Skeletal muscle tissue (tissue), 3 donors: ENCODE measurements at regions not wholly inside any gene's neighbourhood (a gene's known extent, or its start where the extent isn't known, plus 50 kb on each side); places are given as distances from the start of the nearest gene placed in this dataset.

ENCODE experiments used
- H3K27ac ChIP-seq: one replicate; pipeline ENCODE4 v1.7.0; 2013; ENCODE audit warnings: mild to moderate bottlenecking, low read depth, low read length, inconsistent platforms
- H3K27me3 ChIP-seq, 3 donors: one replicate each; pipeline ENCODE4 v1.7.0; 2013; ENCODE audit warnings: low read length in 3 of 3; ENCODE audit not compliant: control insufficient read depth in 3 of 3, insufficient read depth in 3 of 3
- H3K36me3 ChIP-seq, 3 donors: one replicate each; pipeline ENCODE4 v1.7.0; 2013; ENCODE audit warnings: low read length in 3 of 3; ENCODE audit not compliant: control insufficient read depth in 3 of 3, insufficient read depth in 3 of 3
- H3K4me1 ChIP-seq, 3 donors: one replicate each; pipeline ENCODE4 v1.7.0; 2013; ENCODE audit warnings: low read length in 3 of 3, mild to moderate bottlenecking in 3 of 3; ENCODE audit not compliant: control insufficient read depth in 3 of 3, insufficient read depth in 3 of 3
- H3K4me3 ChIP-seq, 3 donors: one replicate each; pipeline ENCODE4 v1.7.0; 2013; ENCODE audit warnings: low read length in 3 of 3
- H3K9ac ChIP-seq, 3 donors: one replicate each; pipeline ENCODE4 v1.7.0; 2013; ENCODE audit warnings: low read length in 3 of 3, mild to moderate bottlenecking in 3 of 3, moderate library complexity in 2 of 3, low read depth in 1 of 3
- H3K9me3 ChIP-seq, 3 donors: one replicate each; pipeline ENCODE4 v1.7.0; 2013; ENCODE audit warnings: low read length in 3 of 3; ENCODE audit not compliant: control insufficient read depth in 3 of 3
- donor health status: Osteomylitis.

DNA sequence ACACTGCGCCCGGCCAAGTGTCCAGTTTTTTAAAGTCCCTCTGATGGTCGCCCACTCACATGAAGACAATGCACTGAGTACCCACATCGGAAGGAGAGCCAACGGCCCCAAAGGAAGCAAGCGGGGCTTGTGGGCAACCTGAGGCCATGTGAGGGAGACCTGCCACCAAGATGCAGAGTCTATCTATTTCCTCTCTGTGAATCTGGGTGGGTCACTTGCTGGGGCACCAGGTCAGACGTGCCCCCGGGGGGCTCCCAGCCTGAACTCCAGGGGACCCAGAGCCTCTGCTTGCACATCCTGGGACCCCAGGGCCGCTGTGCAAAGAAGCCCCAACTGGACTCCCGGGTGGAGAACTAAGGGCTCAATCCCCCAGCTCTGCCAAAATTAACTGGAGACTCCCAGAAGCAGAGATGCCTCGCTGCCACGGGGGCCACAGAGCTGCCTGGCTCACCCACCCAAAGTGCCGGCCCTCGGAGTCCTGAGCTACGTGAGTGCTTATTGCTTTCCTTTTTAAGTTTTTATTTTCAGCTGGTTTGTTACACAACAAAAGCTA lies 106.4 kb downstream of the BRD1 start:
- H3K4me1 ChIP-seq, result no peaks in the 10 kb centered on the region
- no peaks in the 10 kb centered on the region for H3K9me3 ChIP-seq
- H3K27ac ChIP-seq, result no peak overlapping the region
- no peaks in the 10 kb centered on the region for H3K36me3 ChIP-seq
- H3K9ac ChIP-seq, result no peak overlapping the region
- H3K4me3 ChIP-seq, result no peak overlapping the region
- peaks cover 27 to 47% (median 39%) of the 10 kb centered on the region in 3 donors for H3K27me3 ChIP-seq

DNA sequence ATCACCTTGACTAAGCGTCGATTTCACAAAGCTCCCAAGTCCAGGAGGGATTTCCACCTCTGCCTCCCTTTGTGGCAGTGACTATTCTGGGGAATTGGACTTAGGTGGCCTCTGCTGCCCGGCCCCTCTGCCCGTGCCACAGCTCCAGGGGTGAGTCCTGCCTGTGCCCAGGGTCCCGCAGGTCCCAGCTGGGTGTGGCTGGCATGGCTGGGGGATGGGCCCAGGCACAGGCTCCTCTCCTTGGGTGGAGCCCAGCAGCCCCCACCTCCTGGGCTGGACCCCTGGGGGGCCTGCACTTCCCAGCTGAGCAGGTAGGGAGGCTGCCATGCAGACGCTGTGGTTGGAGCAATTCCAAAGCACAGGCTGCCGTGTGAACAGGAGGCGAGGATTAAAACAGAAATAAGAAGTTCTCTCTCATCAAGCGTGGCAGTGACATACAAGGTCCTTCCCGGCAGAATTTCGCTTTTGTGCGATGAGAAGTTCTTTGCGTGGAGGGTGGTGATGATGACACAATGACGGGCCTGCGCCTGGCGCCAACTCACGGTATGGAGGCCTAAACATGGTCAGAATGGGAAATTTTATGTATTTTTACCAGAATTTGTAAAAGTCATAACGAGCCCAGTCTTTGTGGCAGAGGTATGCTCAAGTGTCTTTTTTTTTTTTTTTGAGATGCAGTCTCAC lies 107.3 kb downstream of the BRD1 start:
- Histone ChIP-seq H3K27ac (no peak overlapping the region), H3K27me3 (peaks cover 23 to 38% (median 35%) of the 10 kb centered on the region in 3 donors), H3K36me3 (no peaks in the 10 kb centered on the region), H3K9me3 (no peaks in the 10 kb centered on the region), H3K4me1 (no peaks in the 10 kb centered on the region), H3K9ac (no peak overlapping the region), H3K4me3 (no peak overlapping the region)

DNA sequence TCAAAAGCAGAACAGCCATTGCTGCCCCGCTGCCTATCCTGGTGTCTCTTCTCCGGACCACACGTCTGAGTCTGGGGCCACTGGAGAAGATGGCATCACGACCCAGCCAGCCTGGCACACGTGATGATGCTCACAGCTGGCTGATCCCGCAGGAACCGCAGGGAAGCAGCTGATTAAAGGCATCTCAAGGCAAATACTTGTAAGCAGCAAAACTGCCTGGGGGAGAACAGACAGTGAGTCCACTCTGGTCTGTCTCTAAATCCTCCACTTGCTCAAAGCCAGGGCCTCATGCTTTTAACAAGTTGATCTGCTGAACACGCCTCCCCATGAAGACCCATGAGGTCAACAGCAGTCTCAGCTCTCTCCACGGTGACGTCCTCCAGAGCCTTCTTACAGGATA lies 108.6 kb downstream of the BRD1 start:
- H3K27ac ChIP-seq, result no peak overlapping the region
- H3K27me3 ChIP-seq, result peaks cover 13 to 28% (median 24%) of the 10 kb centered on the region in 3 donors
- no peaks in the 10 kb centered on the region for H3K4me1 ChIP-seq
- no peaks in the 10 kb centered on the region for H3K36me3 ChIP-seq
- H3K9ac ChIP-seq, result no peak overlapping the region
- H3K4me3 ChIP-seq, result no peak overlapping the region
- no peaks in the 10 kb centered on the region for H3K9me3 ChIP-seq

DNA sequence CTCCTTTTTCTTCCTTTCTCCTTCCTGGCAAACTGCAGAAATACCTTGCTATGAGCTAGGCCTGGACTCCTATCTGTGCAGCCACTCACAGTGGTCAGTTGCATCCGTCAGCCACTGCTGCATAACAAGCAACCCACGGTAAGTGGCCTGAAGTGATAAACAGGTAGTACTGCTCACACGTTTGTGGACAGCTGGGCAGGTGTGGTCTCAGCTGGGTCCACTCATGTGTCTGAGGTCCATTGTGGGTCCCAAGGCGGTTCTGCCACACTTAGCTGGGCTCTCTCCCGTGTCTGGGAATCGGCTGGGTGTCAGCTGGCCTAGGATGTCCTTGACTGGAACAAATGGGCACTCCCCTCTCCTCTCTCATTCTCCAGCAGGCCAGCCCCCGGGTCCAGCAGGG lies 109.3 kb downstream of the BRD1 start:
- Histone ChIP-seq H3K27ac (no peak overlapping the region), H3K4me1 (no peaks in the 10 kb centered on the region), H3K9ac (no peak overlapping the region), H3K27me3 (peaks cover 12 to 25% (median 22%) of the 10 kb centered on the region in 3 donors), H3K9me3 (no peaks in the 10 kb centered on the region), H3K4me3 (no peak overlapping the region), H3K36me3 (no peaks in the 10 kb centered on the region)

DNA sequence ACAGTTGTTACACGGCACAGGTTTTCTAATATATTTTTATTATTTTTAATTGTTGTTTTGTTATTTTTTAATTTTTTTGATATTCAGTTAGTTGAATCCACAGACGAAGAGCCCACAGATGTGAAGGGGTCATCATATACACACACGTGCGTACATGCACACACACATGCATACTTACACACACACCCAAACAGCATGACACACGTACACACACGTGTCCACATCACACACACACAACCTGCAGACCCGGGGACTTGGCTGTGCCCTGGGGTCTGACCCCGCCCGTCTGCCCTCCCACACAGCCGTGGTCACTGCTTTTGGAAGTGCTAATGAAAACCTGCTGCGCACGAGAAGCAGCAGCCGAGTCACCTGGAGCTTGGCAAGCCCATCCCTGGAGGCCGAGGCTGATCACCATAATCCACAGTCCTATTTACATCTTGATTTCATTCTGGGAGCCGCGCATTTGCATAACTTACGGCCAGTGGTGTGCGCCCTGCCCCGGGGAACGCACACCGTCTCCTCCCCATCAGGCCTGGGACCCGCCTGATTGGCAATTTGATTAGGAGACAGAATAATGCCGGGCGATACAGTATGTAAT lies 110.3 kb downstream of the BRD1 start:
- no peak overlapping the region for H3K27ac ChIP-seq
- H3K9ac ChIP-seq, result no peak overlapping the region
- H3K4me1 ChIP-seq, result no peaks in the 10 kb centered on the region
- no peaks in the 10 kb centered on the region for H3K36me3 ChIP-seq
- no peaks in the 10 kb centered on the region for H3K9me3 ChIP-seq
- H3K27me3 ChIP-seq, result peaks cover 15 to 31% (median 26%) of the 10 kb centered on the region in 3 donors
- no peak overlapping the region for H3K4me3 ChIP-seq

DNA sequence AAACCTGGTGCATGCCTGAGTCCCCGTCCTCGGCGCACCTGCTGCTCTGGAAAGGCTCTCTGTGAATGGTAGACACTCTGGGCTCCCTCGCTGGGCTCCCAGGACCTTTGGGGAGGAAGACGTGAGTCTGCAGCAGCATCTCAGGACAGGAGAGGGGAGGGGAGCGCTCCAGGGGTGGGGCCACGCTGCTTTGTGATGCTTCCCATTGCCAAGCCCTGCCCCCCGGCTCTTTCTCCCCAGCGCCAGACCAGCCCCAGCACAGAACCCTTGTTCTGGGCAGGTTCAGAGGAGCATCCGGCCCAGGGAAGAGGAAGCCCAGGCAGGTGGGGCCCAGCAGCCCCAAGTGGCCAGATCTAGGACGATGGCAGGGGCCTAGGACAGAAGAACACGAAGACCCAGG lies 111.2 kb downstream of the BRD1 start:
- Histone ChIP-seq H3K9ac (no peak overlapping the region), H3K27me3 (peaks cover 18 to 32% (median 31%) of the 10 kb centered on the region in 3 donors), H3K4me3 (no peak overlapping the region), H3K27ac (no peak overlapping the region), H3K9me3 (no peaks in the 10 kb centered on the region), H3K36me3 (no peaks in the 10 kb centered on the region), H3K4me1 (no peaks in the 10 kb centered on the region)

DNA sequence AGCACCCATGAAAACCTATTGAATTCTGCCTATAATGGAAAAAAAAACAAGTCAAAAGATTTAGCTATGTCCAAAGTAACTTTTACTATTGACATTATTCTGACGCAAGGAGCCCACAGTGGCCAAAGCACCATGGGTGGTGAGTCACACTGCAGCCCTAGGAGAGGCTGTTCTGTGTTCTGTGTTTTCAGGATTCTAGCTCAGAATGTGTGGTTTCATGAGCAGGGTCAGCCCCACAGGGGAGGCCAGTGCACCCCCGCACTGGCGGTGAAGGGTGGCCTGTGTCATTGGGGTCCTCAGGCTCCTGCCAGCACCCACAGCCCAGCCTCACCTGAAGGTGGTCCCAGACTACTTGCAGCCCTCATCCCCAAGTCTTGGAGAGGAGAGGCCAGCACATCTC lies 112.2 kb downstream of the BRD1 start:
- Histone ChIP-seq H3K9me3 (peaks cover 0 to 4% (median 3%) of the 10 kb centered on the region in 3 donors), H3K27me3 (peaks cover 17 to 36% (median 30%) of the 10 kb centered on the region in 3 donors), H3K36me3 (no peaks in the 10 kb centered on the region), H3K27ac (no peak overlapping the region), H3K4me1 (no peaks in the 10 kb centered on the region), H3K4me3 (no peak overlapping the region), H3K9ac (no peak overlapping the region)

DNA sequence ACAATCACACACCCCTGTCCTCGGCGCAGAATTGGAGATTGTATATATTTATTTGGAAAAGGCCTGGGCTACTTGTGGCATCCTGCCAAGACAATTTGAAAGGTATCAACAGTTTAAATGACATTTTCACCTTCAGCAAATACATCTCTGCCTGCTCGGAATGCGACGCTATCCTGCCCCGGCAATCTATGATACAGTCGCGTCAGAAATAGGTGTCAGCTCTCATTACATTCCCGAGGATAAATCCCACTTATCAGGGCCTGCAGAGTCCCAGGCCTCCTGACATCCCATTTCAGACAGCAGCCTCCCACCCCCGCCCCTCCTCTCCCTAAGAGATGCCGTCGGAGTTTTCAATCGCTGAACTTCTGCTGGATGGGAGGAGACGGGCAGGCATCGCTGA lies 114.7 kb downstream of the BRD1 start:
- no peak overlapping the region for H3K27ac ChIP-seq
- no peak overlapping the region for H3K4me3 ChIP-seq
- H3K9me3 ChIP-seq, result peaks cover 3 to 9% (median 7%) of the 10 kb centered on the region in 3 donors
- no peaks in the 10 kb centered on the region for H3K4me1 ChIP-seq
- H3K36me3 ChIP-seq, result no peaks in the 10 kb centered on the region
- H3K27me3 ChIP-seq, result peaks cover 14 to 36% (median 19%) of the 10 kb centered on the region in 3 donors
- no peak overlapping the region for H3K9ac ChIP-seq

DNA sequence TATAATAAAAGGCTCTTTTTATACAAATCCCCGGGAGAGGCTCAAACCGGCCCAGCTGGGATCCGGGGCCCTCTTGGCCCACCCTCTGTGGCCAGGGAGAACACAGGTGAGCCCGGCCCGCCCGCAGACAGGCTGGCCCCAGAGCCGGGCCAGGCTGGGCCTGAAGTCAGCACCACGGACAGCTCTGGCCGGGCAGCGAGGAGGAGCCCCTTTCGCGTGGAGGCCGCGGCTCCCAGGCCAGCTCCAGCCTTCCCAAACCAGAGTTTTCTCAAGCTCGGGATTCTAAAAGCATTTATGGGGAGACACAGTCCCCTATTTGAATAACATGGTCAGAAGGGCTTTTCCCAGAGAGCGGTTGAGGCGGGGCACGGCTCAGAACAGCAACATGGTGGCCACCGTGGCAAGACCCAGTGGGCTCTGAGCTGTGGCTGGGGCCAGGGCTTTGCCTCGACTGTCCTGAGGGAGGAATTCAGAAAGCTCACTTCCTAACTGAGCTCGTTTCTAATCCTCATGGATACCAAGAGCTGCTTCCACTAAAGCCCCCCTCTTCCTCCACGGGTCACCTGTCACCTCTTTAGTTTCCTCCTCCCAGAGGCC lies 115.4 kb downstream of the BRD1 start:
- peaks cover 3 to 9% (median 7%) of the 10 kb centered on the region in 3 donors for H3K9me3 ChIP-seq
- no peaks in the 10 kb centered on the region for H3K36me3 ChIP-seq
- no peak overlapping the region for H3K4me3 ChIP-seq
- H3K4me1 ChIP-seq, result no peaks in the 10 kb centered on the region
- H3K27me3 ChIP-seq, result peaks cover 14 to 36% (median 16%) of the 10 kb centered on the region in 3 donors
- no peak overlapping the region for H3K9ac ChIP-seq
- no peak overlapping the region for H3K27ac ChIP-seq

DNA sequence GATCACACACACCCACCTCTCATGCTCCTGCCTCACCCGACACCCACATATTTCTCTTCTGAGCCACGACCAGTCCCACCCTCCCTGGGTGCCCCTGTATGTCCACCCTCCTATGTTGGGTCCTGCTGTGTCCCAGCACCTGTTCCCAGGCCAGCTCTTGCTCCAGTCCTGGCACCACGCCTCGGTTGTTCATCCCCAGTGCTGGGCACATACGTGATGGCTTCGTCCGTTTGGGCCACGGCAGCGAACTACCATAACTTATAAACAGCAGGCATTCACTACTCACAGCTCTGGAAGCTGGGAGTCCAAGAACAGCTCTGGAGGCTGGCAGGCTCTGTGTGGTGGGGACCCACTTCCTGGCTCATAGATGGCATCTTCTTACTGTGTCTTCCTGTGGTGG lies 116.9 kb downstream of the BRD1 start:
- Histone ChIP-seq H3K27me3 (peaks cover 13 to 29% (median 16%) of the 10 kb centered on the region in 3 donors), H3K27ac (no peak overlapping the region), H3K36me3 (no peaks in the 10 kb centered on the region), H3K4me1 (no peaks in the 10 kb centered on the region), H3K9me3 (peaks cover 3 to 9% (median 7%) of the 10 kb centered on the region in 3 donors), H3K4me3 (no peak overlapping the region), H3K9ac (no peak overlapping the region)
